Activated T-cell treated with anti-CD3 and anti-CD28 coated beads, Interleukin-2, amount 50 U/mL, for 24 hours (primary cell): ENCODE measurements at regions not wholly inside any gene's neighbourhood (a gene's known extent, or its start where the extent isn't known, plus 50 kb on each side); places are given as distances from the start of the nearest gene placed in this dataset.
"Not testable (repeated sequence)": the region's sequence is repeated elsewhere in the genome, so short reads cannot be mapped to it uniquely, and the experiment has no call there.

Source experiments
- DNase-seq: peaks from one replicate; pipeline ENCODE4 v3.0.0-alpha.2; 2020
- H3K27ac Mint-ChIP-seq: 2 replicates; pipeline ENCODE4 v1.8.0; 2020; ENCODE audit warnings: mild to moderate bottlenecking, mixed read lengths
- H3K27me3 Mint-ChIP-seq: 2 replicates; pipeline ENCODE4 v1.8.0; 2020; ENCODE audit warnings: mixed read lengths
- H3K36me3 Mint-ChIP-seq: 2 replicates; pipeline ENCODE4 v1.8.0; 2020; ENCODE audit warnings: low read depth, mixed read lengths
- H3K4me1 Mint-ChIP-seq: 2 replicates; pipeline ENCODE4 v1.8.0; 2020; ENCODE audit warnings: low read depth, mixed read lengths
- H3K4me3 Mint-ChIP-seq: 2 replicates; pipeline ENCODE4 v1.8.0; 2020; ENCODE audit warnings: mild to moderate bottlenecking, moderate library complexity, mixed read lengths
- H3K9me3 Mint-ChIP-seq: 2 replicates; pipeline ENCODE4 v1.8.0; 2020; ENCODE audit warnings: mixed read lengths

GRCh38 chr13:81058916-81059290, 718.0 kb upstream of the SPRY2 start:
- Mint-ChIP-seq H3K4me1 (no peaks in the 10 kb centered on the region), H3K9me3 (peaks cover 7% of the 10 kb centered on the region), H3K36me3 (no peaks in the 10 kb centered on the region), H3K27ac (no peak overlapping the region), H3K4me3 (no peak overlapping the region), H3K27me3 (no peaks in the 10 kb centered on the region)
- no peak for DNase-seq

DNA sequence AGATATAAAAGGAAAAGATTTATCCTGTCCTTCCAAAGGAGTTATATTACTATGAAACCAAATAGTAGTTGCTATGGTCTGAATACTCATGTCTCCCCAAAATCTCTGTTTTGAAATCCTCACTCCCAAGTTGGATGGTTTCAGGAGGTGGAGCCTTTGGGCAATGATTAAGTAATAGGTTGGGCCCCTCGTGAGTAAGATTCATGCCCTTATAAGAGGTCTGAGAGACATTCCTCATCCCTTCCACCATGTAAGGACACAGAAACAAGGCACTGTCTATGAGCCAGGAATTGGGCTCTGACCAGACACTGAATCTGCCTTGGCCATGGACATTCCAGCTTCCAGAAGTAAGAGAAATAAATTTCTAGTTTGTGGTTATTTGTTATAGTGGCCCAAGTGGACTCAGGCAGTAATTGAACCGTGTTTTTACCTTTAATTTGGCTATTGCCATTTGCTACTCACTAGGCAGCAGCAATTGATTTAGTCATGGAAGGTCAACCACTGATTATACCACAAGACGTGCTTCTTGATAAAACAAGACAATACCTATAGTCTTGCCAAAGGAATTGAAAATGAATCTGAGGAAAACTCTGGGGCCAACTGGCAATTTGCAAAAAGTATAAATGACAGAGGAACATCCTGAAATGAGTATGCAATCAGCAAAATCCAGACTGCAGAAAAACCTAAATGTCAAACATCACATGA, 717.4 kb upstream of the SPRY2 start:
- no peak overlapping the region for H3K4me3 Mint-ChIP-seq
- no peaks in the 10 kb centered on the region for H3K27me3 Mint-ChIP-seq
- no peak for DNase-seq
- H3K9me3 Mint-ChIP-seq: peaks cover 4% of the 10 kb centered on the region
- H3K4me1 Mint-ChIP-seq: no peaks in the 10 kb centered on the region
- no peak overlapping the region for H3K27ac Mint-ChIP-seq
- H3K36me3 Mint-ChIP-seq: no peaks in the 10 kb centered on the region

- Mint-ChIP-seq H3K36me3 (no peaks in the 10 kb centered on the region), H3K27me3 (no peaks in the 10 kb centered on the region), H3K27ac (no peak overlapping the region), H3K4me1 (no peaks in the 10 kb centered on the region), H3K9me3 (no peaks in the 10 kb centered on the region), H3K4me3 (no peak overlapping the region)
- DNase-seq: no peak
Measured at GRCh38 chr13:81051873-81052272, 710.9 kb upstream of the SPRY2 start.

DNA sequence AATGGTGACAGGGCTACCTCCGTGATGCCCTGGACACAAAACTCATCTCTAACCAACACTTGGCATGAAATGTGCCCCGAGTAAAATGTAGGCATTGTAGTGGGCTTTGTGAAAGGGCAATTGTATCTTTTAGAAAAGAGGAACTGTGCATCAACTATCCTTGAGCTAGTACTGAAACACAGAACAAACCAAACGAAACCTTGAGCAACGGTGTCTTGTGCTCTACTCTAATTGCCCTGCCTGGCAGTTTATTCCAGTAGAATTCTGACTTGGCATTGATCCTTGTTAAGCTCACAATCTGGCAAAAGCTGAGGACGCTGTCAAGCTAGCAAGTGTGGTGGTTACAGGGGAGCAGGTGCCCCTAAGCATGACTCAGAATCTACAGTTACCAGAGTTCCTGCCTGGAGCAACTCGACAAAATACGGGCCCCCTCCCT, 707.1 kb upstream of the SPRY2 start:
- Mint-ChIP-seq H3K27ac (no peak overlapping the region), H3K9me3 (peaks cover 6% of the 10 kb centered on the region), H3K27me3 (no peaks in the 10 kb centered on the region), H3K4me3 (no peak overlapping the region), H3K36me3 (no peaks in the 10 kb centered on the region), H3K4me1 (no peaks in the 10 kb centered on the region)
- DNase-seq: no peak

- no peak for DNase-seq
- Mint-ChIP-seq H3K27ac (no peak overlapping the region), H3K9me3 (peaks cover 13% of the 10 kb centered on the region), H3K36me3 (no peaks in the 10 kb centered on the region), H3K4me3 (no peak overlapping the region), H3K27me3 (no peaks in the 10 kb centered on the region), H3K4me1 (no peaks in the 10 kb centered on the region)
Measured at GRCh38 chr13:81041761-81042160, 700.8 kb upstream of the SPRY2 start.

DNA sequence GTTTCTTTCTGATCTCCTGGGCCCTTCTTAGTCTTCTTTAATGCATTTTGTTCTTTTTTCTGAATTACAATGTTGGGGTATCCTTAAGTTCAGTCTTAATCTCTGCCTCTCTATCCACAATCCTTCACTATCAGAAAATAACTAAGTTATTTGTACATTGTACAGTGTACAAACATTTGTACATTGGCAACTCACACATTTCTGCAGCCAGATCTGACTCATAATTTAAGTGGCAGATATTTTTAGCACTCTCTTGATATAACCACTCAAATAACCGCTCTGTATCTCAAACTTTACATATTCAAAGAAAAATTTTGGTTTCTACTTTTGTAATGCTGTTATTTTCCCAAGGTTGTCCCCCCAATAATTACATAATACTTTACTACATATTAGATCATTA, 691.1 kb upstream of the SPRY2 start:
- H3K4me3 Mint-ChIP-seq: no peak overlapping the region
- no peak overlapping the region for H3K27ac Mint-ChIP-seq
- no peaks in the 10 kb centered on the region for H3K27me3 Mint-ChIP-seq
- H3K36me3 Mint-ChIP-seq: no peaks in the 10 kb centered on the region
- no peaks in the 10 kb centered on the region for H3K9me3 Mint-ChIP-seq
- H3K4me1 Mint-ChIP-seq: no peaks in the 10 kb centered on the region
- DNase-seq: no peak

DNA sequence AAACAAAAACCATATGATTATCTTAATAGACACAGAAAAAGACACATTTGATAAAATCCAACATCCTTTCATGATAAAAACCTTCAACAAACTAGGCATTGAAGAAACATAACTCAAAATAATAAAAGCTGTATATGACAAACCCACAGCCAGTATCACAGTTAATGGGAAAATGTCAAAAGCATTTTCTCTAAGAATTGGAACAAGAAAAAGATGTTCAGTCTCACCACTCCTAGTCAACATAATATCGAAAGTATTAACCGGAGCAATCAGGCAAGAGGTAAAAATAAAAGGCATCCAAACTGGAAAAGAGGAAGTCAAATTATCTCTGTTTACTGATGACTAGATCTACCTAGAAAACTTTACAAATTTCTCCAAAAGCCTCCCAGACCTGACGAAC, 684.2 kb upstream of the SPRY2 start:
- H3K4me1 Mint-ChIP-seq: no peaks in the 10 kb centered on the region
- no peak overlapping the region for H3K27ac Mint-ChIP-seq
- H3K27me3 Mint-ChIP-seq: no peaks in the 10 kb centered on the region
- H3K4me3 Mint-ChIP-seq: no peak overlapping the region
- no peak for DNase-seq
- peaks cover 19% of the 10 kb centered on the region for H3K9me3 Mint-ChIP-seq
- no peaks in the 10 kb centered on the region for H3K36me3 Mint-ChIP-seq

DNA sequence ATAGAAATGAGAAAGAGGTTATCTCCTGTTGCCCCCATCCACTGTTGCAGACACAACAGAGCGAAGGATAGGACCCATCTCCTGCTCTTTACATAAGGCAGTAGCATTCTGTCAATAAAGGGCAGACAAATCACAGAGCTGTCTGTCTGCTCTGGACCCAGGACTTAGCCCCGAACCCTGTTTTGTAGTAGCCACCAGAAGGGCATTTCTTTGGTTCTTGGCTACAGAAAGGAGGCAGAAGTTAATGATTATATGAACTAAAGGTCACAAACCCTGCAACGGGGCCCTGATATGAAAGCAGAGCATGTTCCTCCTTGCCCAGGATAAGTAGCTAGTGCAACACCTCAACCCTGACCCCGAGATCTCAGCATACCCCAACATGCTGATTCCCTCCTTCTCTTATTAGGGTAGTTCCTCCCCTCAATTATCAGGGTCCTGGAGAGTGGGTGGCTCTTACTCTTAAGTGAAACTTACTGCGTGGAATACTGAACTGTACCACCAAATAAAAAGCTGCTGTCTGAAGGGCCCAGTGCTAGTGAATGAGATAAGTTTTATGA, 680.4 kb upstream of the SPRY2 start:
- peaks cover 19% of the 10 kb centered on the region for H3K9me3 Mint-ChIP-seq
- H3K27me3 Mint-ChIP-seq: no peaks in the 10 kb centered on the region
- no peak for DNase-seq
- H3K27ac Mint-ChIP-seq: no peak overlapping the region
- no peak overlapping the region for H3K4me3 Mint-ChIP-seq
- H3K36me3 Mint-ChIP-seq: no peaks in the 10 kb centered on the region
- H3K4me1 Mint-ChIP-seq: no peaks in the 10 kb centered on the region

DNA sequence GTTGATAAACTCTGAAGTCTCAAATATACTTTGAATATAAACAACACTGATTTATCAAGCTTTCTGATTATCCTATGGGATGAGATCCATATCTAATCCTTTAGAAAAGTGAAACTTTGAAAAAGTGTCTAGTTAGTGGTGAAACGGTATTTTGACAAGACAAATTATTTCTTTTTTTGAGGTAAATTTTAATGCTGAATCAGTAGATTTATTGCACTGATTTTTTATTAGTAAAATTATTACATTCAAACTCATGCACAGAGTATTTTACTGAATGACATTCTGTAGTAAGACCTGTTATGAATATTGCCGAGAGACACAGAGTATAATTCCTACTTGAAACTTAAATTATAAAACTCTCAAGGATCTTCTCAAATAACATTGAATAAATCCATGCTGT, 679.1 kb upstream of the SPRY2 start:
- Mint-ChIP-seq H3K4me1 (no peaks in the 10 kb centered on the region), H3K27ac (no peak overlapping the region), H3K36me3 (no peaks in the 10 kb centered on the region), H3K4me3 (no peak overlapping the region), H3K27me3 (no peaks in the 10 kb centered on the region), H3K9me3 (peaks cover 19% of the 10 kb centered on the region)
- DNase-seq: no peak

DNA sequence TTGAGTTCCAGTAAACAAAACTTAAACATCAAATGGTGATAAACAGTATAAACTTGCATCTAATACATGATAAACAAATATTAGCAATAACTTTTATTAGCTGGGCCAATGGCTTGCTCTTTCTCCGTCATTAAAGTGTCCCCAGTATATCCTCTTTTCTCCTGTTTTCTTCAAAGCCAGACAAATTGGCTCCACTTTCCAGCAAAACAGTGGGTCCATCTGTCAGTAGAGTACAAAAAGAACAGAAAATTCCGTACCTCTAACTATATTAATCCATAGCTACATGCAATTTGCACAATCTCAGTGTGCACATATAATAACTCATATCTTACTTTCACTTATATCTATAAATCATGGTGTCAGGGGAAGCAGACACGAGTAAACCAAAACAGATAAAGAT, 678.0 kb upstream of the SPRY2 start:
- peaks cover 16% of the 10 kb centered on the region for H3K9me3 Mint-ChIP-seq
- no peaks in the 10 kb centered on the region for H3K36me3 Mint-ChIP-seq
- H3K4me3 Mint-ChIP-seq: no peak overlapping the region
- H3K4me1 Mint-ChIP-seq: no peaks in the 10 kb centered on the region
- H3K27me3 Mint-ChIP-seq: no peaks in the 10 kb centered on the region
- DNase-seq: no peak
- no peak overlapping the region for H3K27ac Mint-ChIP-seq

- no peaks in the 10 kb centered on the region for H3K27me3 Mint-ChIP-seq
- peaks cover 10% of the 10 kb centered on the region for H3K9me3 Mint-ChIP-seq
- H3K36me3 Mint-ChIP-seq: no peaks in the 10 kb centered on the region
- H3K4me1 Mint-ChIP-seq: no peaks in the 10 kb centered on the region
- H3K27ac Mint-ChIP-seq: no peak overlapping the region
- no peak overlapping the region for H3K4me3 Mint-ChIP-seq
- no peak for DNase-seq
Measured at GRCh38 chr13:81017513-81018152, 676.7 kb upstream of the SPRY2 start.

DNA sequence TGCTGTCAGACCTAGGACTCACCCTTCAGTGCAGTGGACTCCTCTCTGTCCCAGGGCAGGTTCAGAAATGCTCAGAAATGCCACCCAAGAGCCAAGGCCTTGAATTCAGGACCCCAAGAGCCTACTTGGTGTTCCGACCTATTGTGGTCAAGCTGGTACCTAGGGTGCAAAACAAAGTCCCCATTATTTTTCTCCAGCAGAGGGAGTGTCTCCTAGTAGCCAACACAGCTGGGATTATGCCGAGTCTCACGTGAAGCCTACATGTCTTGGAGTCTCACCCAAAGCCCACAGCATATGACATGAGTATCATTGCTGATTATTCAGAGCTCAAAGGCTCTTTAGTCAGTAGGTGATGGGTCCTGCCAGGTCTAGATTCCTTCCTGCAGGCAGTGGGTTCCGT, 671.1 kb upstream of the SPRY2 start:
- H3K36me3 Mint-ChIP-seq: no peaks in the 10 kb centered on the region
- H3K4me1 Mint-ChIP-seq: no peaks in the 10 kb centered on the region
- H3K27me3 Mint-ChIP-seq: no peaks in the 10 kb centered on the region
- no peak overlapping the region for H3K27ac Mint-ChIP-seq
- H3K9me3 Mint-ChIP-seq: peaks cover 15% of the 10 kb centered on the region
- DNase-seq: no peak
- H3K4me3 Mint-ChIP-seq: no peak overlapping the region

DNA sequence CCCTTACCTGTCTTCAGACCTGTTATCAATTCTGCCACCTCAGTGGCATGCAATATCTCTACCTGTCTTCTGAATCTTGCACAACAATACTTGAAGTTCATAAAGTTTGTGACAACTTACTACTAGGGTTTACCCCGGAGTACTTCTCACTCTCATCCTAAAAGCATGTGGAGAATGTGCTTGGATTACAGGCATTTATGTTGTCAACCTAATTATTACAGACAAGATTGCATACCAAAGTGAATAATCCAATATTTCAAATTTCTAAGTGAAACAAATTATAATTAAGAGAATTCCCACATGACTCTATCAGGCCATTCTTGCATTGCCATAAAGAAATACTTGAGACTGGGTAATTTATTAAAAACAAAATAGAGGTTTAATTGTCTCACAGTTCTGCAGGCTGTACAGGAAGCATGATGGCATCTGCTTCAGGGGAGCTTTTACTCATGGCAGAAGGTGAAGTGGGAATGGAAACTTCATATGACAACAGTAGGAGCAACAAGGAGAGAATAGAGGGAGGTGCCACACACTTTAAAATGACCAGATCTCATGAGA, 661.0 kb upstream of the SPRY2 start:
- Mint-ChIP-seq H3K4me3 (no peak overlapping the region), H3K9me3 (peaks cover 11% of the 10 kb centered on the region), H3K27ac (no peak overlapping the region), H3K27me3 (no peaks in the 10 kb centered on the region), H3K36me3 (no peaks in the 10 kb centered on the region), H3K4me1 (no peaks in the 10 kb centered on the region)
- DNase-seq: no peak

DNA sequence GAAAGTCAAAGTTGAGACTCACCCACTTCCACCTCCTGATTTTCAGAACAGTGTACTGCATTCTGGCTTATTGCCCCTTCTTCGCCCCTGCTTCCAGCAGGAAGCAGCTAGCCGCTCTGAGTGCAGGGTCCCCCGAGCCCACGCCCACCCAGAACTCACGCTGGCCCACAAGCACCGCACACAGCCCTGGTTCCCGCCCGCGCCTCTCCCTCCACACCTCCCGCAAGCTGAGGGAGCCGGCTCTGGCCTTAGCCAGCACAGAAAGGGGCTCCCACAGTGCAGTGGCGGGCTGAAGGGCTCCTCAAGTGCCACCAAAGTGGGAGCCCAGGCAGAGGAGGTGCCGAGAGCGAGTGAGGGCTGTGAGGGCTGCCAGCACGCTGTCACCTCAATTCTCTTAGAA, 657.7 kb upstream of the SPRY2 start:
- not testable (repeated sequence) for H3K27ac Mint-ChIP-seq, DNase-seq, H3K9me3 Mint-ChIP-seq, H3K36me3 Mint-ChIP-seq, H3K27me3 Mint-ChIP-seq, H3K4me1 Mint-ChIP-seq, H3K4me3 Mint-ChIP-seq

DNA sequence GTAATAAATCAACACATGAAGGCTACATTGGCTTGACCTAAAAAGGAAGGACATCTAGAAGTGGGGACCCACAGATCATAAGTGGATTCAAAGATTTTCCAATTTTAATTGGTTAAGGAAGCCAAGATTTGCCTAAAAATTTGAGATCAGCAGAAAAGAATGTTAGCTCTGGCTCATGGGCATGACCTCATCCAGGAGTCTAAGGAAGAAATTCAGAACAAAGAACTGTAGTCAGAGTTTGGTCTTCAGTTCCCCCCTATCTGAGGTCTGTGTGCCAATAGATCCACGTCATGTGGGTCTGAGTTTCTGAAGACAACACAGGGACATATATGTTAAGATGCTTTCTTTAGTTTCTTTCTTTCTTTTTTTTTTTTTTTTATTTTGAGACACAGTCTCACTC, 648.8 kb upstream of the SPRY2 start:
- H3K4me3 Mint-ChIP-seq: no peak overlapping the region

More for the DNA sequence above, 648.8 kb upstream of the SPRY2 start:
- Mint-ChIP-seq H3K9me3 (peaks cover 29% of the 10 kb centered on the region), H3K4me1 (no peaks in the 10 kb centered on the region), H3K36me3 (no peaks in the 10 kb centered on the region), H3K27me3 (no peaks in the 10 kb centered on the region), H3K27ac (no peak overlapping the region)
- no peak for DNase-seq
